Testis (tissue), 2 donors: ENCODE measurements at regions not wholly inside any gene's neighbourhood (a gene's known extent, or its start where the extent isn't known, plus 50 kb on each side); places are given as distances from the start of the nearest gene placed in this dataset.
A peak's percentile ranks its signal among the peaks of the same experiment; 100 is the strongest.

ENCODE experiments used
- DNase-seq: peaks from one replicate; pipeline ENCODE4 v3.0.0-alpha.2; 2019
- H3K27ac ChIP-seq, 2 donors: fragments of 200-600 bp; sonication (generic); one replicate each; pipeline ENCODE4 v1.5.1; 2019
- H3K27me3 ChIP-seq: fragments of 200-600 bp; sonication (generic); one replicate; pipeline ENCODE4 v1.5.1; 2019
- H3K36me3 ChIP-seq: fragments of 200-600 bp; sonication (generic); one replicate; pipeline ENCODE4 v1.5.1; 2017; ENCODE audit warnings: low read depth; ENCODE audit errors: missing control alignments
- H3K4me1 ChIP-seq: fragments of 200-600 bp; sonication (generic); one replicate; pipeline ENCODE4 v1.5.1; 2019
- H3K4me3 ChIP-seq, 2 donors: fragments of 200-600 bp; sonication (generic); one replicate each; pipeline ENCODE4 v1.5.1; 2017 to 2019
- H3K9me3 ChIP-seq: fragments of 200-600 bp; sonication (generic); one replicate; pipeline ENCODE4 v1.5.1; 2017
- POLR2A ChIP-seq: fragments of 450-650 bp; IDR thresholded peaks from one replicate; pipeline ENCODE4 v1.6.1; 2017; ENCODE audit warnings: antibody characterized with exemption, mild to moderate bottlenecking, moderate library complexity
- WGBS, 2 donors: methylation state at CpG; one replicate each; pipeline ENCODE4 v1.1.5; 2018; 5-methylcytosine and 5-hydroxymethylcytosine counted together
- intact Hi-C: fragments of 100-400 bp; cut with DNase I; formaldehyde crosslinking; loops from one replicate; pipeline ENCODE4 v1.15.1; 2023; ENCODE audit warnings: low total_unique reads
- TF ChIP-seq, protein P1 (sequence below), 3 experiments: fragments of 450-650 bp in 2 of 3; fragments of 200-600 bp in 1 of 3; sonication (generic) in 1 of 3; IDR thresholded peaks; one replicate each; pipeline ENCODE4 v1.5.1; 2016 to 2019; ENCODE audit warnings: antibody characterized with exemption in 3 of 3, mild to moderate bottlenecking in 2 of 3, moderate library complexity in 1 of 3

DNA sequence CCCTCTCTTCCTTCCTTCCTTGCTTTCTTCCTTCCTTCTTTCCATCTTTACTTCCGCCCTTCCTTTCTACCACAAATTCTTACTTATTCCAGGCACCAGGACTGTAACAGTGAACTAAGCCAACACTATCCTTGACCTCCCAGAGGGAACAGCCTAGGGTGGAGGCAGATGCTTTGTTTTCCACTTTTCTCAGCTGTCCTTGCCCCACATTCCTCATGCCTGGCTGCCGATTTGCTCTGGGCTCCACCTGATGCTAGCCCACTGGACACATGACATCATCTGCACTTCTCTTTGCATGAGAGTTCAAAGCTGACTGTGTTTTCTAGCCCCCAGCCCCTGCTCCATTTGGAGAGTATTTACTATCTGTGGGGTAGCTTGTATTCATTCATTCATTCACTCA, 283.0 kb downstream of the MAF start:
- H3K27ac ChIP-seq, result no peak overlapping the region
- H3K9me3 ChIP-seq, result no peaks in the 10 kb centered on the region
- no peaks in the 10 kb centered on the region for H3K36me3 ChIP-seq
- intact Hi-C loops, result no loop called here
- no peak overlapping the region for H3K4me3 ChIP-seq
- WGBS, 2 donors, result 45 to 57% methylated on average over 2 of the region's 2 CpGs
- no peak for DNase-seq
- H3K27me3 ChIP-seq, result no peaks in the 10 kb centered on the region
- H3K4me1 ChIP-seq, result no peaks in the 10 kb centered on the region
- TF ChIP-seq POLR2A, result no peak
- TF ChIP-seq, protein P1, sequence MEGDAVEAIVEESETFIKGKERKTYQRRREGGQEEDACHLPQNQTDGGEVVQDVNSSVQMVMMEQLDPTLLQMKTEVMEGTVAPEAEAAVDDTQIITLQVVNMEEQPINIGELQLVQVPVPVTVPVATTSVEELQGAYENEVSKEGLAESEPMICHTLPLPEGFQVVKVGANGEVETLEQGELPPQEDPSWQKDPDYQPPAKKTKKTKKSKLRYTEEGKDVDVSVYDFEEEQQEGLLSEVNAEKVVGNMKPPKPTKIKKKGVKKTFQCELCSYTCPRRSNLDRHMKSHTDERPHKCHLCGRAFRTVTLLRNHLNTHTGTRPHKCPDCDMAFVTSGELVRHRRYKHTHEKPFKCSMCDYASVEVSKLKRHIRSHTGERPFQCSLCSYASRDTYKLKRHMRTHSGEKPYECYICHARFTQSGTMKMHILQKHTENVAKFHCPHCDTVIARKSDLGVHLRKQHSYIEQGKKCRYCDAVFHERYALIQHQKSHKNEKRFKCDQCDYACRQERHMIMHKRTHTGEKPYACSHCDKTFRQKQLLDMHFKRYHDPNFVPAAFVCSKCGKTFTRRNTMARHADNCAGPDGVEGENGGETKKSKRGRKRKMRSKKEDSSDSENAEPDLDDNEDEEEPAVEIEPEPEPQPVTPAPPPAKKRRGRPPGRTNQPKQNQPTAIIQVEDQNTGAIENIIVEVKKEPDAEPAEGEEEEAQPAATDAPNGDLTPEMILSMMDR (IDR thresholded peaks at IDR 0.05), result no peak

DNA sequence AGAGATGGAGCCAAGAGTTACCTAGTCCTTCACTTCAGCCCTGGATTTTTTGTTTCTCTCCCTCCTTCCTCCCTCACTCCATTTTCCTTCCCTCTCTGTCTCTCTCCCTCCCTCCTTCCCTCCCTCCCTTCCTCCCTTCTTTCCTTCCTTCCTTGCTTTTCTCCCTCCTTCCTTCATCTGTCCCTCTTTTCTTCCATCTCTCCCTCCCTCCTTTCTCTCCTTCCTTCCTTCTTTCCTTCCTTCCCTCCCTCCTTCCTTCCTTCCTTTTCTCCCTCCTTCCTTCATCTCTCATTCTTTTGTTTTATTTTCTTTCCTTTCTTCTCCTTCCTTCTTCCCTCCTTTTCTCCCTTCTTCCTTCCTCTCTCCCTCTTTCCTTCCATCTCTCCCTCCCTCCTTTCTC, 283.5 kb downstream of the MAF start:
- H3K27me3 ChIP-seq, result no peaks in the 10 kb centered on the region
- DNase-seq, result no peak
- no peaks in the 10 kb centered on the region for H3K4me1 ChIP-seq
- no peak overlapping the region for H3K4me3 ChIP-seq
- H3K9me3 ChIP-seq, result no peaks in the 10 kb centered on the region
- no peak overlapping the region for H3K27ac ChIP-seq
- TF ChIP-seq, protein P1 (IDR thresholded peaks at IDR 0.05), result no peak
- no peak for TF ChIP-seq POLR2A
- no peaks in the 10 kb centered on the region for H3K36me3 ChIP-seq
- intact Hi-C loops, result no loop called here

DNA sequence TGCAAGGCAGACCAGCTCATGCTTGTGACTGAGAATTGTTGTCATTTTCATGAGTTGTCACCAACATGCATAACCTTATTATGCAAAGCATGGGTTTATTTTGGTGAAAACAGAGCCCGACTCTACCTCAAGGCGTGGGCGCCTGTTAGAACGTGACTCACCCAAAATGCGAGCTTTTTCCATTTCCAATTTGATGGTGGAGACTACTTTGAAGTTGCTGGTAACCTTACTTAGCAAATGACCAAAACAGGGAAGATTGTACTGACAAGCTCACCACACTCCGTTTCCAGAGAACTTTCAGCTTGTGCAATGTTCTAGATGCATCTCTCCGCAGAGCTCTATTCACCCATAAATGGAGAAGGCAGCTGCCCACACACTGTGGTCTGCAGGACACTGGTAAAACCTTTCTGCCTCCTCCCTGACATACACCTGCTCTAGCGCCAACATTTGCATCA, 284.5 kb downstream of the MAF start:
- Histone ChIP-seq H3K9me3 (no peaks in the 10 kb centered on the region), H3K4me1 (no peaks in the 10 kb centered on the region), H3K4me3 (no peak overlapping the region), H3K27me3 (no peaks in the 10 kb centered on the region), H3K27ac (no peak overlapping the region), H3K36me3 (no peaks in the 10 kb centered on the region)
- TF ChIP-seq, protein P1 (IDR thresholded peaks at IDR 0.05), result no peak
- intact Hi-C loops, result no loop called here
- 91 to 92% methylated on average over 8 of the region's 8 CpGs for WGBS, 2 donors
- no peak for DNase-seq

DNA sequence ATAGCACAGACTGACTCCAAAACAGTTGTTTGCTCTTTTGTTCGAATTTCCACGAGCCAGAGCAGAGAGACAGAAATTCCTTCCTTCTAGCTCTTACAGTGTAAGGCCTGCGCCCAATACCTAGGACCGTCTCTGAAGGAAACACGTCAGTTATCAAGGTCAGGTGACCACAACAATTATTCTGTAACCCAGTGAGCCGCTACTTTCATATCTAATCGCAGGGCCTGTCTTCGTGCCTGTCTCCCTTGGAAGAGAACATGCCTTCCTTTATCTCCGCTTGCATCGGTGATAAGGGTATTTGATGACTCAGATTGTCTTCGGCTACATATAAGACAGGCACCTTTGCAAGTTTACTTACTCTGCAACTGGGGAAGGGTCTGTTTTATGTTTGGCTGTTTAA, 288.0 kb downstream of the MAF start:
- no peak for TF ChIP-seq POLR2A
- TF ChIP-seq, protein P1 (IDR thresholded peaks at IDR 0.05), result no peak
- no peaks in the 10 kb centered on the region for H3K27me3 ChIP-seq
- no peak overlapping the region for H3K4me3 ChIP-seq
- DNase-seq, result peak; percentile 17
- WGBS, 2 donors, result 68 to 76% methylated on average over 11 of the region's 11 CpGs
- no peak overlapping the region for H3K27ac ChIP-seq
- H3K9me3 ChIP-seq, result no peaks in the 10 kb centered on the region
- intact Hi-C loops, result no loop called here
- no peaks in the 10 kb centered on the region for H3K4me1 ChIP-seq
- H3K36me3 ChIP-seq, result no peaks in the 10 kb centered on the region

DNA sequence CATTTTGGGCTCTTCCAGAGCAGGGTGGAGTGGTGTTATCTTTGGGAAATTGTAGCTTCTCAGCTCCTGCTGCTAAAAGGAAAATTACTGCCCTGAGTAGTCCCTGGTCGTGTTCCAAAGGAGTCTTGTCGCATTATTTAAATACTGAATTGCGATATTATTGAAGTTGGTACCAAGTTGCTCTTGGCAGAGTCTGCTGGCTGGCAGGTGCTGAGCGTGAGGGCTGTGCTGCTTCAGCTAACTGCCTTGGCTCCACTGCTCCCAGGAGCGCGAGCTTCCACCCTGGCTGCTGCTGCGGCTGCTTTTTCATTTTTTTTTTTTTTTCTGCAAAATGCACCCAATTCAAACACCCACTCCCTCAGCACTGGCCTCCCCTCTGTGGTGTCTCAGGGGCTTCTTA, 289.8 kb downstream of the MAF start:
- H3K27me3 ChIP-seq, result no peaks in the 10 kb centered on the region
- no peaks in the 10 kb centered on the region for H3K9me3 ChIP-seq
- no peak for TF ChIP-seq POLR2A
- TF ChIP-seq, protein P1 (IDR thresholded peaks at IDR 0.05), result no peak
- no peak overlapping the region for H3K27ac ChIP-seq
- WGBS, 2 donors, result 76 to 77% methylated on average over 7 of the region's 7 CpGs
- intact Hi-C loops, result no loop called here
- no peak for DNase-seq
- H3K4me3 ChIP-seq, result no peak overlapping the region
- no peaks in the 10 kb centered on the region for H3K36me3 ChIP-seq
- no peaks in the 10 kb centered on the region for H3K4me1 ChIP-seq
